Transverse colon (tissue), 4 donors: ENCODE measurements at regions not wholly inside any gene's neighbourhood (a gene's known extent, or its start where the extent isn't known, plus 50 kb on each side); places are given as distances from the start of the nearest gene placed in this dataset.

Experiments
- CTCF ChIP-seq, 5 experiments: fragments of 200-600 bp in 3 of 5; fragments of 450-650 bp in 2 of 5; sonication (generic) in 3 of 5; IDR thresholded peaks; 1 replicate in 2 of 5; 2 replicates in 3 of 5; pipeline ENCODE4 v1.5.1; 2016 to 2017; ENCODE audit warnings: antibody characterized with exemption in 5 of 5, inconsistent platforms in 3 of 5, mild to moderate bottlenecking in 2 of 5, moderate library complexity in 1 of 5
- EP300 ChIP-seq: sonication (generic); formaldehyde crosslinking; IDR thresholded peaks from one replicate; pipeline ENCODE4 v1.6.1; 2017; ENCODE audit warnings: antibody characterized with exemption, low read depth
- POLR2A ChIP-seq: fragments of 450-650 bp; IDR thresholded peaks from one replicate; pipeline ENCODE4 v1.6.1; 2016; ENCODE audit warnings: antibody characterized with exemption, mild to moderate bottlenecking, moderate library complexity
- POLR2AphosphoS5 ChIP-seq, 3 donors: sonication (generic); formaldehyde crosslinking; IDR thresholded peaks; one replicate each; pipeline ENCODE4 v1.6.1; 2016; ENCODE audit warnings: antibody characterized with exemption in 3 of 3

- TF ChIP-seq CTCF (IDR thresholded peaks at IDR 0.05) (no peak), POLR2A (no peak), POLR2AphosphoS5 (IDR thresholded peaks at IDR 0.05) (no peak), EP300 (no peak)
These were observed 230.7 kb upstream of the GK2 start for GRCh38 chr4:79638735-79639134.
